ENCODE measurements at regions not wholly inside any gene's neighbourhood (a gene's known extent, or its start where the extent isn't known, plus 50 kb on each side); places are given as distances from the start of the nearest gene placed in this dataset.

DNA sequence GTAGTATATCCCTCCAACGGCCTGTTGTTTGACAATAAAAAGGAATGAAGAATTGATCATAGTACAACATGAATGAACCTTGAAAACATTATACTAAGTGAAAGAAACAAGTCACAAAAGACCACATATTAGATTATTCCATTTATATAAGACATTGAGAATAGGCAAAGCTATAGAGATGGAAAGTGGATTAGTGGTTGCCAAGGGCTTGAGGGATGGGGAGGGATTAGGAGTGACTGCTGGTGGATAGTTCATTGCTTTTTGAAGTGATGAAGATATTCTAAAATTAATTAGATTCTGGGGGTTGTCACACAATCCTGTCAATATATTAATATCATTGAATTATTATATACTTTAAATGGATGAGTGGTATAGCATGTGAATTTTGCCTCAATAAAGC is 142.5 kb upstream of the DPT start:
- ATAC-seq, result no peak
- no peak for DNase-seq

DNA sequence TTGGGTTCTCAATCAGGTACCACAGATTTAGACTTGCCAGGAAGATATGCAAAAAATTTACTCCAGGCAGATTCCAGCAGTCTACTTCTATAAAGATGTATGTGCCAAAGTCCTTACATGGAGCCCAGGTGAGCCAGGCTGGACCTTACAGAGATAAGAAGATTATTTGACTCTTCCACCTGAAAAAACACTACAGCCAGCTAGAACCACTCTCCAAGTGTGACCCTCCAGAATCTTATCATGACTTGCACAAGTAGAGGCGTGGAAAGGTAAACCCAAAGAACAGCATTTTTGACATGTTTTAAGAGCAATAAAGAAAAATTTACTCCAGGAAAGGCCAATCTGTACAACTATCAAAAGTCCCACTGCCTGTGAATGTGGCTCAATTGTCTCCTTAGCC is 146.8 kb upstream of the DPT start:
- ATAC-seq, result no peak
- no peak for DNase-seq

DNA sequence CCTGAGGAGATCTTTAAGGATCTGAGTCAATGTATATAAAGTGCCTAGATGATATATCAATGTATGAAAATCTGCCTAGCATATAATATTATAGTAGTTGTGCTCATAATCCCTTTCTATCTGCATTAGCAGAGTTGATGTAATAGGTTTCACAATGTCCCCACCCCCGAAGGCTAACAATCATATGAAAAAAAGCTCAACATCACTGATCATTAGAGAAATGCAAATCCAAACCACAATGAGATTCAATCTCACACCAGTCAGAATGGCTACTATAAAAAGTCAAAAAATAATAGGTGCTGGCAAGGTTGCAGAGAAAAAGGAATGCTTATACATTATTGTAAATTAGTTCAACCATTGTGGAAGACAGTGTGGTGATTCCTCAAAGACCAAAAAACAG is 147.8 kb upstream of the DPT start:
- ATAC-seq (no peak), DNase-seq (no peak)

DNA sequence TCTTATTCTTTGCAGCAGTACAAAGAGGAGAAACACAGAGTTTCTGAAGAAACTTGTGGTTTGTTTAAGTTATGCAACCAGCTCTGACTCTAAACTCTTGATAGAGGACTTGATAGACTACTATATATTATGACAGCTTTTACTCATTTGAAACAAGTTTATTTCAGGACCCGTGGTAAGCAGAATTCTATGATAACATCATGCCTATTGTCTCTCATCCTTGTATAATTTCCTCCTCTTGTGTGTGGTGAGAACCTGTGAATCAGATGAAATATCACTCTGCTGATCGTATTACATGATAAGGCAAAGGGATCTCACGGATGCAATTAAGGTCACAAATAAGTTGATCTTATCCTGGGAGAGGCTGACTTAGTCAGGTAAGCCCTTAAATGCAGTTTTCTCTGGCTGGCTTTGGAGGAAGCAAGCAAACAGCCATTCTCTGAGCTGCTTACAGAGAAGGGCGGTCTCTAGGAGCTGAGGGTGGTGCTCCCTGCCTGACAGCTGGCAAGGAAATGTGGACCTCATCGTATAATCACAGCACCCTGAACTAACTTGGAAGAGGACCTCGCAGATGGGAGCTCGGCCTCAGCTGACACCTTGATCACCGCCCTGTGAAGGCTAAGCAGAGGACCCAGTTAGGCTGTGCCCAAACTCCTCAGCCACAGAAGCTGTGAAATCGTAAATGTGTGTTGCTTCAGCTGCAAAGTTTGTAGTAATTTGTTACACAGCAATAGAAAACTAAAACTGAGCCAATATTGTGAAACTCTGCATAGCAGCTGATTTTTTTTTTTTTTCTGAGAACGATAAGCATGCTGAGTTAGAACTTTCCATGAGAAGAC is 151.1 kb upstream of the DPT start:
- DNase-seq, result no peak
- no peak for ATAC-seq

DNA sequence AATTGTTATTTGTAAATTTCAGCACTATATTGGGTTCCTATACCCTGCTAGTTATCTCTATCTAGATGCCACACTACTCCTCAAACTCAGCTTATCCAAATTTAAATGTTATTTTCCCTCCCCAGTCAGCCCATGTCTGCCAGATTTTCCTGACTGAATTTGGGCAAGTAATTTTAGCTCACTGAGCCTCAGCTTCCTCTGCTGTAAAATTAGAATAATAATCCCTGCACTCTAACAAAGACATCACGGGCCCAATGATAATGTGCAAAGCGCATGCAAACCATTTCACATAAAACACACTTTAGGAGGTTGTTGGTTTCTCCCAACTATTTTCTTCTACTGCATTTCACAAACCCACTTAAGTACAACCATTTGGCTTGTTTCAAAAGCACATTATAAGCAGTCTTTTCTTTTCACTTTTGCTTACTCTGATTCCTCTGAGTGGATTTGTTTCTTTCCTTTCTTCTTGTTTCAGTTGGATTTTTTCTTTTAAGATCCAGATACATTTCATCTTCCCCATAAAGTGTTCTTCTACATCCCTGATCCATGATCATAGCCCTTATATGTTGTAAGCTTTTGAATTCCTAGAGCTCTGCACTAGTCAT is 152.8 kb upstream of the DPT start:
- ATAC-seq (no peak), DNase-seq (no peak)

DNA sequence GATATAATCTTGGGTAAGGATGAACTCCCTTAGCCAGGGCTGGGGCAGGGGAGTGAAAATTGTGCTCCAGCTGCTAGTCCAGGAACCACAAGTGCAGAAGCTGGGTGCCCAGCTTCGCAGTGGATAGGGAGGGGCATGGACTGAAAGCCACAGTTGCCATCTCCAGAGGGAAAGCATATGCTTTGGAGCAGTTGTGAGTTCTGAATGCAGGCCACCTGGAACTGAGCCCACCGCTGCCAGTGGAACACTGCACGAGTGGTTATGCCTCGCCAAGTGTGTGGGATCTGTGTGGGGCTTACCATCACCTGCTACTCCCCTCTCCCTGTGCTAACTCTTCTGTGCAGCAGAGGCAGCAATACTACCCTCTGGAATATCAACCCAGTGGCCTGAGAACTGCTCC is 158.4 kb upstream of the DPT start:
- no peak for ATAC-seq
- no peak for DNase-seq

DNA sequence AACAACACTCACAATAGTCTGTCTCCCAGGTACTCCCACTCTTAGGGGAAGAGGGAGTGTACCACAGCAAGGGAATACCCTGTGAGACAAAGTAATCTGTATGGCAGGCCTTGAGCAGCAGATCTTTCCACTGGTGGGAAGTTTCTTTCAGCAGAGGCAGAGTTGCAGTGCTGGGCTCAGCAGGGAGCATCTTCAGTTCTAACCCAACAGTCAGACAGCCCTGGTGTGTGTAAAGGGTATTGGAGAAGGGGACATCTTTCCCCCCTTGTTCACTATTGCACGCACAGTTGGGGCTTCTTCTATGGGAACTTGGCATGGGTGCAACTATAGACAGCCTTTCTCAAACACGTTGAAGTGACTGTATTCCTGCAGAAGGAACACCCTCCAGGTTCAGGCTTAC is 159.4 kb upstream of the DPT start:
- no peak for DNase-seq

DNA sequence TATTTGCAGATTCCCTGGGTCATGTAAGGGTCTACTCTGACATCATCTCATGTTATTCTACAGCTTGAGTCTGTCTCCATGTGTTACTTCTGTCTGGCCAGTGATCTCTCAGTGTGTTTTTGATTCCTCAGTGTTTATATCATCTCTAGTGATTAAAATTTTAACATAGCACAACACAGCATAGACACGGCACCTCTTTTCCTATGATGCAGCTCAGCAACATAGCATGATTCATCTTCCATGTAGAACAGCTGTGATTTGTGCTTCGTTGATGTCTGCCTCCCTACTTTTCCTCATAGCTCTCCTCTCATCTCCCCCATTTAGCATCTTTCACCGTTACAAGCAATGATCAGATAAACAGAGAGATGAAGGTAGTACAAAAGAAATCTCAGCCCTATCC is 163.9 kb upstream of the DPT start:
- DNase-seq (no peak), ATAC-seq (no peak)

More for the DNA sequence above, 159.4 kb upstream of the DPT start:
- no peak for ATAC-seq

DNA sequence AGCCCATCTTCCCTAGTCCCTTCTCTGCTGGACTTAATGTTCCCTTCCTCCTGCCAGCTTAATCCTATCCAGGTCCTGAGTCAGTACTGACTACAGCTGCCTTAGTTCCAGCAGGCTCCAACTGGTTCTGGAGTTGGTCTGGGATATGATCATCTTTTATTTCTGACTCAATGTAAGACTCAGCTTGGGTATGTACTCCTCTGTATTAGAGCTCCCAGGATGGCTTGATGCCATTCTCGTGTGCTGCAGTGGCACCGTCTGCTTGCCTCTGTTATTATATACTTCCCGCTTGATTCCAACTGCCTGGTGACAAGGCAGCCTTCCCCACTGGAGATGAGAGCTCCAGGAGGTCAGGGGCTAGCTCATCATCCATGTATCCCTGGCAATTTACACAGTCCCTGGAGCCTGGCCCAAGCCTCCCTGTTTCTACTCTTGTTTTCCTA is 164.4 kb upstream of the DPT start:
- ATAC-seq, result no peak
- DNase-seq, result no peak

DNA sequence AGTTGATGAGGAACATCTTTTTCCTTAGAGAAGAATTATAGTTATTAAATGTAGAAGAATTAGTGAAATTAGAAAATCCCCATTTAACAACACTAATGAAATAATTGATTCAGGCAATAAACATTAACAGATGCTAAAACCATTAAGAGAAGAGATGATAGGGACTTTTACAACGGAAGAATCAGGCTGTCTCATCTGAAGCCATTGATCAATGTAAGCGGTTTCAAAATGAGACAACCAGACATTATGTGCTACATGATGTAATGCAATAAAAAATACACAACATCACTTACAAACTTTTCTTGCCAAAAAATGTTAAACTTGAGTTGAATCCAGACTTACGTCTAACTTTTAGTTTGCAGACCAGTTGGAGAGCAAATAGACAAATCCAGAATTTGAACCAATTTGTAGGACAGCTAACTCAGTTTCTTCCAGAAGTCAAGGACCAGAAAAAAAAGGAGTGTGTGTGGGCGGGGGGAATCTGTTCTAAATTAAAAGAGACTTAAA is 165.4 kb upstream of the DPT start:
- DNase-seq (no peak), ATAC-seq (no peak)

DNA sequence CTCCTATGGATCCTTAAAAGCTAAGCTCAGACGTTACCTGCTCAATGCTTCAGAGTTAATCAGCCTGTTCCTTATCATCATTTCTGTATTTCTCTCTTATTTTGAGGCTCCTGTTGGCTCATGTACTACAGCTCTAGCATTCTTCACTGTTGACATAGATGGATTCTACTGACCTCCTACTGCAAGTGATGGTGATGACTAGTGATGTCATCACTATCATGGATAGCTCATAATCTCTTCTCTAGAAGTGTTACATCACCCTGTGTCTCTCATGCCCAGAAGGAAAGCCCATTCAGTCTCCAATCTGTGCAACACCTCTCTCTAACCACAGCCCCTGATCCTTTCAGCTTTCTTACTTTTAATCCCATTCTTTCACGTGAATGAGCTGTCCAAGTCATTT is 168.2 kb upstream of the DPT start:
- DNase-seq (no peak), ATAC-seq (no peak)

DNA sequence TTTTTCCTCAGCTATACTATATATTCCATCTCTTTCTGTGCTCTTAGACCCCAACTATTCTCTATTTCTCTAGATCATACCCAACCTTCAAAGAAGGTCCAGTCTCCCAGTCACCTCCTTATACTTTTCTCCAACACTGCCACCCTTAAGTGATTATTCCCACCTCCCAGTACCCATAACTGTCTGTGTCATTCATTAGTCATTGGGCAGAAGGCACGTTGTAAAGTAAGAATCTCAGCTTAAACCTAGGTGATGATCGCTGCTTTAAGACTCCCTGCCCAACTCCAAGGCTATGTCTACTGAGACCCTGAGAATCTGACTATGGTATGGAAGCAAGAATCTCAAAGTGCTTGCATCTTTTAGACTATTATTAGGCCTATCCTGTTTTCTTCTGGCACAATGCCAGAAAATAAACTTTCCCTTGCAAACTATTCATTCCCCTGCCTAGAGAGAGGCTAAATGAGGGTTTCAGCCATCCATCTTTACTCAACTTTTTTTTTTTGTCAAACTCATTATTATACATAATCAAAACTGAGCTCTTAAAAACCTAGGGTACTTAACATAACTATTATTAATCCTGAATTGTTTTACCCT is 174.3 kb upstream of the DPT start:
- DNase-seq (no peak), ATAC-seq (no peak)

DNA sequence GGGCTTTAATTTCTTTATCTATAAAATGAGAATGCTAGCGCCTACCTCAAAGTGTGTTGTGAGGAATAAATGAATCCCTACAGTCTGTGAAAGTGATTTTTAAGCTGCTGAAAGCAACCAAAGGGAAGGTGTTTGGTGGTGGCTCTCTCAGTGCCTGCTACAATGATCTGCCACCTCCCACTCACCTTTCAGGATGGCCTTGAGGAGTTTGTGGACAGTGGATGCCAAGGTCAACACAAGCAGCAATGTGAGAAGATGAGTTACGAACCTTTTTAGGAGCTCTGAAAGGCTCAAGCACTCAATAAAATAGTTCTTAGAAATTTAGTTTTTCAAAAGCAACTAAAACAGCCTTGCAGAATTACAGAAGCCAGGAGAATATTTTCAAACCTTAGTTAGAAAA is 176.6 kb upstream of the DPT start:
- ATAC-seq, result no peak

DNA sequence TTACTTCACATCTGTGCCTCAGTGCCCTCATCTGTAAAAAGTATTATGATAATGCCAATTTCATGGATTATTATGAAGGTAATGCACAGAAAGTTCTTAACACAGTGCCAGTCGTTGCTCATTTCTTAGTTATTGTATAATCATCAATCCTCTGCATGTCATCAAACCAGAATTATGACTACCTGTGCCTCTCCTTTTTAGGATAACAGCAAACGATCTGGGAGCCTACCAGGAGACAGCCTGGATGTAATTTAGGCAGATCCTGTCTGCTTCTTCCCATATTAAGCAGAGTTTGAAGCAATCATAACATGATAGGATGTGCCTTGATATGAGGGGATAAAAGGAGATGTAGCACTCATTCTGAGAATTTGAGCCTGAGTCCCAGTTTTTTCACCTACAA is 177.4 kb upstream of the DPT start:
- ATAC-seq (no peak), DNase-seq (no peak)

More for the DNA sequence above, 176.6 kb upstream of the DPT start:
- no peak for DNase-seq

DNA sequence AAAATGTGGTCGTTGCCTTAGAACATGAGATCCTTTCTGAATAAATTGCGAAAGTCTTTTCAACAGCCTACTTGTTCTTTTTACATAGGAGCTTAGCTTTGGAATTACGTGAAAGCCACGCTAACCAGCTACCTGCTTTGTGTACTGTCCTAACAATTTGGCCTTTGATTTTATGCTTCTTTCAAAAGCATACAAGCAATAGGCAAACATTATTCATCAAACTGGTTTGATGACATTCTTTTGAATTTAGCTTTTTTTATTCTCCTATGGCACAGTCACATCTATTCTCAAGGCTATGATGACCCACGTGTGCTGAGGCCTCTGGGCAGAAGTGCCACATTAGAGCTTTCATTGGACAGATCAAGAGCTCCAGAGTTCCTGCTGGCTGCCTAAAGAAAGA is 178.0 kb upstream of the DPT start:
- DNase-seq, result no peak

DNA sequence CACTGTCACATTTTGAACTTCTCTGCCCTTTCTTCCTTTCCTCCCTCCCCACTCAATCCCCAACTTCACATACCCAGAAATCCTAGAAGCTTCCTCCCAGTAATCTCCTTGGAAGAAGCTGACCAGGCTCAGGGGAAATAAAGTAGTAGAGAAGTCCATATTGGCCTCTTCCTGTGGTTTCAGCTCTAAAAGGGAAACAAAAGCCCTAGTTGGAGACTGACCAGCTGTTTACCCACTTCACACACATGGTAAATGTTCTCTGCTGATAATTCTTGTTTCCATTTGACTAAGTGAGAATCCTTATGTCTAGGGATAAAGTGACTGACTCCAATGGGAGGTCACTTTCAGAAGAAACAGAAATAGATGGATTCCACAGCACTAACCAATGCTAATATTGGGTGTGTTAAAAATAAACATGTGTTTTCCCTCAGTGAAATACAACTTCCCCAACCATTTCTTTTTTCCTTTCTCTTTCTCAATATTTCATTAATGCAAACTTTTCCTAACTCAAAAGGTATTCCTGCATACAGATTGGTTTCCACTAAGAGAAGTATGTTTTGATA is 178.9 kb upstream of the DPT start:
- no peak for ATAC-seq
- no peak for DNase-seq

More for the DNA sequence above, 178.0 kb upstream of the DPT start:
- no peak for ATAC-seq

DNA sequence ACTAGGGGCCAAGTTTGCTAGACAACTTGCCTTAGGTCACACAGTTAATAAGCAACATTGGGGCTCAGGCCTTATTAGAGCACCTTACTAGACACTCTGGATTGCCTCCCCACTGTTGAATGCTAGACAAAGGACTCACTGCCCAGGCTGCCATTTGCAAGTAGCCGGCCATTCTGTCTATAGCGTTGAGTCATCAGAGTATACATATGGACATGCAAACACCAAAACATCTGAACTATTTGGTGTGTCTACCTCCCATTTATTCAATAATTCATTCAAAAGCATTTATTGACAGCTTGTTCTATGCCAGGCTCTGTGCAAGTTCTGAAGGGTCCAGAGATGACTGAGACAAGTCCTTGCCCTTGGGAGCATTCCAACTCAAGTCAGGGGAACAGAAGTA is 181.4 kb upstream of the DPT start:
- ATAC-seq (no peak), DNase-seq (no peak)

DNA sequence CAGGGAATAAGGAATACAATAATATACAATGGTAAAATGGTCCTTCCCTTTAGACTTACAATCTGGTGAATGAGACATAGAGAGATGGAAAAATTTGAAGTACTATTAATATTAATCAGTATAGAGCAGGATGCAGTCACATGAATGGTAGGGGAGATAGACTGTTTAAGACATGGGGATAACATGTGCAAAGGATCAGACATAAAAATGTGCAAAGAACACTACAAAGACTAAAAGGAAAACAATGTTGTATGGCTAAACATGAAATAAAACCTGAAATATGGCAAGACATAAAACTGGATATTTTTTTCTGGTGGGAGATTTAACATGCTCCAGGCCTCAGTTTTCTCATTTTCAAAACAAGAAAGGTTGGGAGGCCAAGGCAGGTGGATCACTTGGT is 182.4 kb upstream of the DPT start:
- DNase-seq (no peak), ATAC-seq (no peak)

DNA sequence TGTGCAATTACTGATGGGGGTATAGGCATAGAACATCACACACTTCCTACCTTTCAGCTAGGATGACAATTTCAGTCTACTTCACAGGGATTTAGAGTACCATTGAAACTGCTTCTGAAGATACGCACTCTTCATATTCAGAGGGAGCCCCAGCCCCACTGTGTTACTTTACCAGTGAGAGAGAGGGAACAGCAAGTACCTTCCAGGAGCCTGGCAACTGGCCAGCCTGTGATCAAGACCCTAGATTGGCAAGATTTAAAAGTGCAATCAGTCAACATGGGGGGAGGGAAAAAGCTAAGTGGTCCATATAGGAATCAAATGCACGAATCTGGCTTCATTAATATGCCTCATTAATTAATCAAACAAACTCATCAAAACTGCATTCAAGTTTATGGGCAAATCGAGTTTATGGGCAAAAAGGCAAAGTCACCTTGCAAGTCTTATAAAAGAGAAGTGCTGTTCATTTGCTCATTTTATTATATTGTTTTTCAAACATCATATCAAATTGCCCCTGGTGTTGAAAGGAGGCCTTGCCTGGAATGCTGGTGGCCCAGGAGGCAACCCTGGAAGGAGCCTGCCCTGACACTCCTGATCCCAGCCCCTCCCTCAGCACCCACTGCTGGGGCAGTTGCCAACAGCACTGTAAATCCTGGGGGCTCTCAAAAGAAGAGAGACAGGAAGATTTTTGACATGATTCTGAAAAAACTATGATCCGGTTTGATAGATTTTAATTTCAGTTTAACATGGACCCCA is 184.9 kb upstream of the DPT start:
- no peak for ATAC-seq
- DNase-seq, result no peak

DNA sequence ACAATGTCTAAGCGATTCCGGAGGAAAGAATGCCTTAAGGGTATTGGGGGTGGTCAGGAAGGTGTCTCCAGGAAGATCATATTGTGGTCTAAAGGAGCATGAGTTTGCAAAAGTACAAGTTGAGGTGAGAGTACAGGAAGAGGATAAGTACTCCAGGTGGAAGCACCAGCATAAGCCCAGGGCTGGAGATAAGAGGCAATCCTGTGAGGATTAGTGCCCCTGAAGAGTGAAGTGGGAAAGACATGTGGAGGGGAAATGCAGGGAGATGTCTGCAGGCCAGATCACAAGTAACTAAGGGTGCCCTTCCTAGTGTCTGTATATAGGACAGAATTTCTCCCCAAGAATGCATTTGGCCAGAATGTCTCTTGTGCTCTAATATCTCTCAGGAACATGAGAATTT is 188.3 kb upstream of the DPT start:
- no peak for ATAC-seq

DNA sequence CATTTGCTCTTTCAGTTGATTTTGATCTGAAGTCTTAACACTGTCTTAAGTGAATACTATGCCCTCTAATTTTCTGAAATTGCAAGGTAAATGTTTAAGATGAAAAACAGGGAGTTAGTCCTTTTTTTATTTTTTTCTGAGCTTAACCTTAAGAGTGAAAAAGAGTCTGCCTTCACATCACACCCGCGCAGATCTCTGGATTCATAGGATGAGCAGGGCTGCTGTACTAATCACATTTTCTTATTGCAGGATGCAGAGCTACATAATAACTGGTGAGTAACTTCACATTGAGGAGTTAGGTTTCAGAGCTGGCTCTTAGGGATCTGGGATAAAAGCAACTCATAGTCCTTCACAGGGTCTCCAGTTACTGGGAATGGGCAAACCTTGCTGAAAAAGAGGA is 188.7 kb upstream of the ATP1B1 start:
- no peak for DNase-seq
- no peak for ATAC-seq

More for the DNA sequence above, 188.3 kb upstream of the DPT start:
- no peak for DNase-seq
